Retinal pigment epithelial cell (primary cell): ENCODE measurements at regions not wholly inside any gene's neighbourhood (a gene's known extent, or its start where the extent isn't known, plus 50 kb on each side); places are given as distances from the start of the nearest gene placed in this dataset.
A peak's percentile ranks its signal among the peaks of the same experiment; 100 is the strongest.

Experiments
- DNase-seq: peaks from one replicate; pipeline ENCODE4 v3.0.0-alpha.2; 2010; ENCODE audit warnings: low read depth
- H3K4me3 ChIP-seq: 2 replicates; pipeline ENCODE4 v1.5.1; 2011; ENCODE audit warnings: mild to moderate bottlenecking, low read length, control low read depth, moderate library complexity
- TF ChIP-seq, protein P1 (sequence below): conservative IDR thresholded peaks from 2 replicates; pipeline ENCODE4 v1.5.1; 2011; ENCODE audit warnings: low read depth, low read length, control low read depth, inconsistent platforms

DNA sequence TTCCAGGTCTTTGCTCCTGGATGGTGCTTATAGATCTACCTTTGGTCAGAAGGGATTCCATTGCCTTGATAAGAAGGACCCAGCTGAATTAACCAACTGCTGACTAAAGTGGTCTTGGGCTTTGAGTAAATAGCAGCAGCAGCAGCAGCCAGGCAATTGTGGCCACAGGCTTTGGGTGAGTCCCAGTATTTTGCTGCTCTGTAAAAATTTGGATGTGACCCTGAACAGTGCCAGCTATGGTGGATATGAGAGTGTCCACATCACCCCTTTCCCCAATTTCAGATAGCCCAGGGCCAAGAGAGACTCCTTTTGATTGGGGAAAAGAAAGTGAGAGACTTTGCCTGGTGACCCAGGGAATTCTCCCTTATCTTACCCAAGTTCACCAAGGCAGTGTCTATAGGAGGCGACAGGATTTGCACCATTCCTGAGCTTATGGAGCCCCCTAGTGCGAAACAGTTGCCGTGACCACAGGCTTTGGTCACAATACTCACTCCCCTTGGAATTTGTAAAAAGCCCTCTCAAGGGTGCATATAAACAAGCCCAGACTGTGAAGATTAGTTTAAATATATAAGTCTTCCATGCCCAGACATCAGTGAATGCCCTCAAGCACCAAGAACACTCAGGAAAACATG, 518.0 kb downstream of the TMA16 start:
- DNase-seq, result peak; percentile 24
- TF ChIP-seq, protein P1, sequence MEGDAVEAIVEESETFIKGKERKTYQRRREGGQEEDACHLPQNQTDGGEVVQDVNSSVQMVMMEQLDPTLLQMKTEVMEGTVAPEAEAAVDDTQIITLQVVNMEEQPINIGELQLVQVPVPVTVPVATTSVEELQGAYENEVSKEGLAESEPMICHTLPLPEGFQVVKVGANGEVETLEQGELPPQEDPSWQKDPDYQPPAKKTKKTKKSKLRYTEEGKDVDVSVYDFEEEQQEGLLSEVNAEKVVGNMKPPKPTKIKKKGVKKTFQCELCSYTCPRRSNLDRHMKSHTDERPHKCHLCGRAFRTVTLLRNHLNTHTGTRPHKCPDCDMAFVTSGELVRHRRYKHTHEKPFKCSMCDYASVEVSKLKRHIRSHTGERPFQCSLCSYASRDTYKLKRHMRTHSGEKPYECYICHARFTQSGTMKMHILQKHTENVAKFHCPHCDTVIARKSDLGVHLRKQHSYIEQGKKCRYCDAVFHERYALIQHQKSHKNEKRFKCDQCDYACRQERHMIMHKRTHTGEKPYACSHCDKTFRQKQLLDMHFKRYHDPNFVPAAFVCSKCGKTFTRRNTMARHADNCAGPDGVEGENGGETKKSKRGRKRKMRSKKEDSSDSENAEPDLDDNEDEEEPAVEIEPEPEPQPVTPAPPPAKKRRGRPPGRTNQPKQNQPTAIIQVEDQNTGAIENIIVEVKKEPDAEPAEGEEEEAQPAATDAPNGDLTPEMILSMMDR, result peak; percentile 82
- no peak overlapping the region for H3K4me3 ChIP-seq

GRCh38 chr4:164021947-164022346, 527.5 kb downstream of the TMA16 start:
- no peak overlapping the region for H3K4me3 ChIP-seq
- TF ChIP-seq, protein P1, result no peak
- DNase-seq, result no peak

DNA sequence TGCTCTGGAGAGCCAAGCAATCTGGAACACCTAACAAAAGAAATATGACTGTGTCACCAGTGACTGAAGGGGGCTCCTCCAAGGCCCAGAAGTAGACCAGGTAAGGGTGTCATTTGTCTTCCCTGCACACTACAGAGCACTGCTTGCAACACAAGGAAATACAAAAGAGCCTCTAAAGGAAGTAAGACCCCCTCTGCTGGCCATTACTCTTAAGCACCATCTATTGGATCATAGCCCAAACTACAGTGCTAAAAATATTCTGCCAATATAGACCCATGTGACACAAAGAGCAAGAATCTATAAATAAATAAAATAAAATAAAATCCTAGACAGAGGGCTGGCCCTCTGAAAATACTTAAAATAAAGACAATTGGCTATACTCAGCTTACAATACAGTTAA, 528.7 kb downstream of the TMA16 start:
- H3K4me3 ChIP-seq, result no peak overlapping the region
- DNase-seq, result no peak
- TF ChIP-seq, protein P1, result peak; percentile 18

DNA sequence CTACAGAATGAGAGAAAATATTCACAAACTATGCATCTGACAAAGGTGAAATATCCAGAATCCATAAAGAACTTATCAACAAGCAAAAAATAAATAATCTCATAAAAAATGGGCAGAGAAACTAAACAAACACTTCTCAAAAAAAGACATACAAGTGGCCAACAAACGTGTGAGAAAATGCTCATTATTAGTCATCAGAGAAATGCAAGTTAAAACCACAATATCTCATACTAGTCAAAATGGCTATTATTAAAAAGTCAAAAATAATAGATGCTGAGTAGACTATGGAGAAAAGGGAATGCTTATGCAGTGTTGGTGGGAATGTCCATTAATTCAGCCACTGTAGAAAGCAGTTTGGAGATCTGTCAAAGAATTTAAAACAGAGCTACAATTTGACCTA, 533.3 kb downstream of the TMA16 start:
- H3K4me3 ChIP-seq, result no peak overlapping the region
- TF ChIP-seq, protein P1, result no peak
- DNase-seq, result no peak

- H3K4me3 ChIP-seq, result no peak overlapping the region
- TF ChIP-seq, protein P1, result no peak
- no peak for DNase-seq
These were observed 545.0 kb downstream of the TMA16 start for GRCh38 chr4:164039482-164039881.

GRCh38 chr4:164056426-164057142, 562.1 kb downstream of the TMA16 start:
- no peak for DNase-seq
- TF ChIP-seq, protein P1, result no peak

DNA sequence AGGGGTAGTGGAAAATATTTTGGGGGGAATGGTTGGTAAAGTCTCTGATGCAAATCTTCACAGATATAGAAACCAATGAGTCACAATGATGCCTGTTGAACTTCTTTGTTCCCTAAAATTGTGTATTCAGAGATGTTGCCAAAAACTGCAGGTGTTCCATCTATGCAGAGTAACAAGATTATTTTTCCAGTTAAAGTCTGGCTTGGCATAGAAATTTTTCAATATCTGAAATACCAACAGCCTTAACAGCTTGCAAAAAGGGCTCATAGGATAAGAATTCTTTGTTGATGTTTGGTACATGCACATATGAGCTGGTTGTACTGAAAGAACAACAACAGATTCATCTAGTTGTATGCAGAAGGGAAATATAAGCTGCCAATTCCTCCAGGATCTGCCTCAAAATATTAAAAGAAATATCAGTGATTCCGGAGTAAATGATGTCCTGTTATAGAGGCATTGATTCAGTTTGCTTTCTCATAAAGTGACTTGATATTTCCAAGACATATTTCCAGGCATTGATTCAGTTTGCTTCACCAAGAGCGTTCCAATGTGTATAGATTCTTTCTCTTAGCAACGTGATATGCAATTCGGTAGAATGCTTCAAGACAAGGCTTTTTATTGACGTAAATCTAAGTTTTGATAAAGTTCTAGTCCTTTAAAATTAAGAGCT, 564.4 kb downstream of the TMA16 start:
- TF ChIP-seq, protein P1, result no peak
- no peak for DNase-seq

More at GRCh38 chr4:164056426-164057142, 562.1 kb downstream of the TMA16 start:
- no peak overlapping the region for H3K4me3 ChIP-seq

More for the DNA sequence above, 564.4 kb downstream of the TMA16 start:
- H3K4me3 ChIP-seq, result no peak overlapping the region
